Large intestine (tissue), 3 donors: ENCODE measurements at regions not wholly inside any gene's neighbourhood (a gene's known extent, or its start where the extent isn't known, plus 50 kb on each side); places are given as distances from the start of the nearest gene placed in this dataset.

Experiments
- DNase-seq, 2 donors: peaks; one replicate each; pipeline versions ENCODE4 v3.0.0 to v3.0.0-alpha.2; 2013
- H3K27ac ChIP-seq: one replicate; pipeline ENCODE4 v1.5.1; 2013; ENCODE audit warnings: low read length
- H3K27me3 ChIP-seq: 2 replicates; pipeline ENCODE4 v1.6.1; 2013; ENCODE audit warnings: low read length; ENCODE audit not compliant: control insufficient read depth, insufficient read depth
- H3K36me3 ChIP-seq: 2 replicates; pipeline ENCODE4 v1.6.1; 2013; ENCODE audit warnings: low read length; ENCODE audit not compliant: control insufficient read depth, insufficient read depth
- H3K4me1 ChIP-seq: one replicate; pipeline ENCODE4 v1.6.1; 2013; ENCODE audit warnings: low read length; ENCODE audit not compliant: control insufficient read depth, insufficient read depth
- H3K4me3 ChIP-seq: one replicate; pipeline ENCODE4 v1.5.1; 2013; ENCODE audit warnings: low read length
- H3K9me3 ChIP-seq: one replicate; pipeline ENCODE4 v1.6.1; 2013; ENCODE audit warnings: mild to moderate bottlenecking, low read depth, low read length, moderate library complexity; ENCODE audit not compliant: control insufficient read depth
- WGBS: methylation state at CpG from one replicate; pipeline ENCODE4 v1.1.5; 2013; ENCODE audit warnings: low lambda C conversion rate; ENCODE audit not compliant: insufficient coverage; 5-methylcytosine and 5-hydroxymethylcytosine counted together

DNA sequence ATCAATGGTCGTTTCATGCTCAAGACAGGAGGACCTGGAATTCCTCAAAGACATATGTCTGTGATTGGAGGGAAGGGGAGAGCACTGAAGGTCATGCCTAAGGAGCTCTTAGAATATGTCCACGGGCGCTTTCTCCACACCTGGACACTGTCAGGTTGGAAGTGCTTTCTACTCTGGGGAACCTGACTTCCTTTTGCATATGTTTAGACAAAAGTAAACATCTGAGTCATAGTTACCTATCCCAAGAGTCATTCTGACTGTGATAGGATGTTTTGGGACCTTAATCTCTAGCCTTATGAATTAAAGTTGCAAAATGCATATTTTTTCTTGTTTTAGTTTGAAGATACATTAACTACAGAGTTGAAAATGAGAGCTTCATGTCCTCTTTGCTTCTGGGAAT, 251.7 kb downstream of the KLF6 start:
- Histone ChIP-seq H3K9me3 (no peaks in the 10 kb centered on the region), H3K27me3 (peaks cover 4% of the 10 kb centered on the region), H3K4me1 (no peaks in the 10 kb centered on the region), H3K27ac (no peak overlapping the region), H3K4me3 (no peak overlapping the region), H3K36me3 (no peaks in the 10 kb centered on the region)
- WGBS: no CpG with 5 or more reads among the region's 3 CpGs
- DNase-seq: no peak

DNA sequence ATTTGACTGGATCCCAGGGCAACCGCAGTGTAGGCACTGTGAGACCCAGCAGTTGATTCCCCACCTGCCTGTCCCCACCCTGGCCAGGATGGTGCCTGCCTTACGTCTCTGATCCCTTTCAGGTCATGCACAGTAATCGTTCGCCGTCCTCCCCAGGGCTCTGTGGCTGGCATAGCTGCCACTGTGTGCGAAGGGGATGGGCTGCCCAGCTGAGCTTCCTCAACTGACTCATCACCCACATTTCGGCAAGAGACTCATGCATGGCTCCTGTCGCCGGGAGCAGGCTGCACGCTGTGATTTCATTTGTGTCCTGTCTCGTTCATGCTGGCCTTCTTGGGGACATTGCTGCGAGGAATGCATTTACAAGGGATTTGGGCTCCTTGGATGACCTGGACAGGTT, 252.4 kb downstream of the KLF6 start:
- no peak for DNase-seq
- no peaks in the 10 kb centered on the region for H3K36me3 ChIP-seq
- no peak overlapping the region for H3K27ac ChIP-seq
- H3K27me3 ChIP-seq: no peaks in the 10 kb centered on the region
- H3K4me1 ChIP-seq: no peaks in the 10 kb centered on the region
- no peaks in the 10 kb centered on the region for H3K9me3 ChIP-seq
- no CpG with 5 or more reads among the region's 12 CpGs for WGBS
- no peak overlapping the region for H3K4me3 ChIP-seq

DNA sequence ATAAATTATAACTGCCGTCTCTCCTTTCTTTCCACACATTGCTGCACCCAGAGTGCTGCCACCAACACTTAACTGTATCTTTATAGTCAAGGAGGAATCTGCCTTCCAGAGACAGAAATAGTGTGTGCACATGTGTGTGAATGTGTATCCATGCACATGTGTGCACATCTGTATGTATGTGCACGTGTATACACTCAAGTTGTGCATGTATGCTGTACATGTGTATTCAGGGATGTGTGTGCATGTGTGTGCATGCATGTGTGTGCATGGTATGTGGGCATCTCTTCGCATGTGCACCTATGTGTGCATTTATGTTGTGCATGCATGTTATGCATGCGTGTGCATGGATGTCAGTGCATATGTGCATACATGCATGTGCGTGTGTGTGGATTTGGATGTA, 253.3 kb downstream of the KLF6 start:
- Histone ChIP-seq H3K4me3 (no peak overlapping the region), H3K9me3 (no peaks in the 10 kb centered on the region), H3K27me3 (no peaks in the 10 kb centered on the region), H3K27ac (no peak overlapping the region), H3K4me1 (no peaks in the 10 kb centered on the region), H3K36me3 (no peaks in the 10 kb centered on the region)
- DNase-seq: no peak
- WGBS: no CpG with 5 or more reads among the region's 5 CpGs

DNA sequence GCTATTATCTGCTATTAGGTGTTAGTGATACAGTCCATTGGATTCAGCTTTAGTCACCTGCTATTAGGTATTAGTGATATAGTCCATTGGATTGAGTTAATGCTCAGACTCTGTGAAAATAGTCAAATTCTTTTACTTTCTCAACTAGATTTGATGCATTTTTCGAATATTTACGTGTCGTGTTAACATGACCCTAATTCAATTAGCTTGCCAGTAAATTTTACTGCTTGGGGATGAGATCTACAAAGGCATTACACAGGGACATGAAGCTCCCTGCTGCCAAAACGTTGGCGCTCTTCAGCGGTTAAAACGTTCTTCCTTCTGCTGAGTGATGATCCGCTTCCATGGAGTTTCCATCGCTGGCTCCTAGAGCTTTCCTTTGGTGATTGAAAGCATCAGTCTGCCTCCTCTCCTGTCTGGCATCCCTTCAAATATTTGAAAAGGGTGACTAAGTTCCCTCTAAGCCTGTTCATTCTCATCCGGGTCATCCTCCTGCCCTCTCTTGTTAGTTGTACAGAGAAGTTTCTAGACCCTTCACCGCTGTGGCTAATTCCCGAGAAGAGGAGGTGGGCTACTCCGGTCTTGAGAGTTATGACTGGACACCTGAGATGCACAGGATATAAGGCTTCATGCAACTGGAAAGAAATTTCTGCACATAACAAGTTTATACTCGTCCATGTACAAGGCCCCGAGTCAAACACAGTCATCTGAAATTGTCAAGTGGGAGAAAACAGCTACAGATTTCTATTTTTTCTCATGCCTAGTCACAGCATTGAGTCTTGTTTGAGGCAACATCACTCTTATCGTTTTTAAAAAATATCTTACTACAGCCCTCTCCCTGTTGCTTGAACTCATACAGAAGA, 254.0 kb downstream of the KLF6 start:
- no peaks in the 10 kb centered on the region for H3K9me3 ChIP-seq
- H3K4me1 ChIP-seq: no peaks in the 10 kb centered on the region
- no peaks in the 10 kb centered on the region for H3K36me3 ChIP-seq
- H3K27me3 ChIP-seq: no peaks in the 10 kb centered on the region
- no peak overlapping the region for H3K4me3 ChIP-seq
- no peak overlapping the region for H3K27ac ChIP-seq
- 96% methylated on average over 4 of the region's 16 CpGs for WGBS
- DNase-seq: no peak

DNA sequence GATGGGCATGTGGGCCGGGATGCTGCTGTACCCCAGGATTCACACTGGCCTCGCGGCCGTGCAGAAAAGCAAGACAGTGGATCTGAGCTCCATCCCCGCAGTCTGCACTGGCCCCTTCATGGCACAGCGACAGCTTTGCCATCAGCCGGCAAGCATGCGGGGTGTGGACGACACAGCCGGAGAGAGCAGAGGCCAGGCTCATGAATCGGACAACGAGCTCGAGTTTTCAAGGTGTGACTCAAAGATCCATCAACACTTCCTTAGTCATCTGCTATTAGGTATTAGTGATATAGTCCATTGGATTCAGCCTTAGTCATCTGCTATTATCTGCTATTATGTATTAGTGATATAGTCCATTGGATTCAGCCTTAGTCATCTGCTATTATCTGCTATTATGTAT, 254.7 kb downstream of the KLF6 start:
- Histone ChIP-seq H3K36me3 (no peaks in the 10 kb centered on the region), H3K4me3 (no peak overlapping the region), H3K9me3 (no peaks in the 10 kb centered on the region), H3K4me1 (no peaks in the 10 kb centered on the region), H3K27me3 (no peaks in the 10 kb centered on the region), H3K27ac (no peak overlapping the region)
- WGBS: no CpG with 5 or more reads among the region's 13 CpGs
- DNase-seq: no peak

DNA sequence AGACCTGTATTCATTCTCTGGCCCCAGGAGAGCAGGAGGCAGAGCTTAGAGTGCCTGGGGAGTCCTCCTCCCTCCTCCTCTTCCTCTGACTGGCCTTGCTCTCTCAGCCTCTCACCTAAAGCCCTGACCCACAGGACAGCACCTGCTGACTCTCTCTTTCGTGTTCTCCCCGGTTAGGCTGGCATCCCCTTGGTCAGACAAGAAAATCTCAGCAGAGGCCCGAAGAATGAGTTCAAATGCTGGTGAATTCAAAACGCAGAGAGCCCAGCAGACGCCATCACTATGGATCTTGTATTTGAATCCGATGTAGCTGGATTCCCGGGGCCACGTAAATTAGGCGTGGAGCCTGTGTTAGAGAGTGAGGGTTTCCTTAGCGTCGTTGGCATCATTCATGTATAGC, 255.3 kb downstream of the KLF6 start:
- Histone ChIP-seq H3K36me3 (no peaks in the 10 kb centered on the region), H3K4me1 (no peaks in the 10 kb centered on the region), H3K27ac (no peak overlapping the region), H3K4me3 (no peak overlapping the region), H3K9me3 (no peaks in the 10 kb centered on the region), H3K27me3 (no peaks in the 10 kb centered on the region)
- no peak for DNase-seq
- no CpG with 5 or more reads among the region's 11 CpGs for WGBS

DNA sequence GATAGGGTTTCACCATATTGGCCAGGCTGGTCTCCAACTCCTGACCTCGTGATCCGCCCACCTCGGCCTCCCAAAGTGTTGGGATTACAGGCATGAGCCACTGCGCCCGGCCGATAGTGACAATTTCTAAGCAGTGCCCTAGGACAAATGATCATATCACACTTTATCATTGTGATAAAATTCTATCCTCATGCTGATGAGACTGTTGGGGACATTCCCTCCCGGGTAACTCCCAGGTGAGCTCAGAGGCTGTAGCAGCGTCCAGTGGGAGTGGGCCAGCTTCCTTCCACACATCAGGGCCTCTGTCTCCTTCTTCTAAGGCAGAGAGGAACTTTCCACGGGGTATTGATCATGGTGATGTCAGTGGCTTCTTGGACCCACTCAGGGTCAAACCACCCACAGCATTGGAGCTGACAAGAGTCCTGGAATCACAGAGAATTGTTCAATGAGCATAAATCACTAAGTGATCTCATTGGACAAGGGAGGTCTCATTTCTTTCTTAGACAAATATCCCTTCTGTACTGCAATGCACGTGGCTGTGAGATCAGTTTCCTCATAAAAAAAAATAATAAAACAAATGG, 256.1 kb downstream of the KLF6 start:
- H3K27me3 ChIP-seq: no peaks in the 10 kb centered on the region
- H3K27ac ChIP-seq: no peak overlapping the region
- no peaks in the 10 kb centered on the region for H3K4me1 ChIP-seq
- no peak for DNase-seq
- H3K9me3 ChIP-seq: no peaks in the 10 kb centered on the region
- no peak overlapping the region for H3K4me3 ChIP-seq
- no peaks in the 10 kb centered on the region for H3K36me3 ChIP-seq
- 85% methylated on average over 5 of the region's 10 CpGs for WGBS

DNA sequence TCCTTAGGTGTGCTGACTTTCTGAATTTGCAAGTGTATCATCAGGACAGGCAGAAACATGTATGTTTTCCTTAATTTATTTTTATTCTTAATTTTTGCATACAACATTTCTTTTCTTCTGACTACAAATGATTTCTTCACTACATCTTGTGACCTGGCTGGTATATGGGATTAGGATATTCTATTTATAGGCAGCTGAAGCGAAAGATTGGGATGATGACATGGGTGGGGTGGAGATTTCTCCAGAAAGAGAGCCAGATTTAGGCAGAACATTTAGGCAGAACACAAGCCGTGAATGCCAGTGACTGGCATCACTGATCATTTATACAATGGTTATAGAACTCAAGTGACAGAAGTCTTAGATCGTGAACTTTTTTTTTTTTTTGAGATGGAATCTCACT, 256.7 kb downstream of the KLF6 start:
- Histone ChIP-seq H3K27ac (no peak overlapping the region), H3K9me3 (no peaks in the 10 kb centered on the region), H3K27me3 (no peaks in the 10 kb centered on the region), H3K36me3 (no peaks in the 10 kb centered on the region), H3K4me3 (no peak overlapping the region), H3K4me1 (no peaks in the 10 kb centered on the region)
- WGBS: 100% methylated on average over 1 of the region's 3 CpGs
- DNase-seq: no peak

DNA sequence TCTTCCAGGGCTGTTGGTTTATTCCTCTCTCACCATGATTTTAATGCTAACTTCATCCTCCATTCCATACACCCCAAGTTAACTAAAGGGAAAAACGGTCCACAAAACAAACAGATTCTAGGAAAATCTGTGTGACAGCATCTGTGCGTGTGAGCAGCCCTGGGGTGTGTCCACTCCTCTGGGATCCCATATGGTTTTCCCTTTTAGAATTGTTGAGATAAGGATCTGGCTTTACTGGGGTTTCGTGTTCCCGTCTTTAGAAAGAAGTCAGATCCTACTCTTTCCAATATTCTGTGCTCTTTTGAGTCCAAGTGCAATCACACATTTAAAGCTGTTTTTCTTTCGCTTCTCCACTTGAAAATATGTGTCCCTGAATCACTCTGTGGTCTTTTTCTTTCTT, 257.1 kb downstream of the KLF6 start:
- Histone ChIP-seq H3K36me3 (no peaks in the 10 kb centered on the region), H3K4me1 (no peaks in the 10 kb centered on the region), H3K27me3 (no peaks in the 10 kb centered on the region), H3K9me3 (no peaks in the 10 kb centered on the region), H3K27ac (no peak overlapping the region), H3K4me3 (no peak overlapping the region)
- 80% methylated on average over 3 of the region's 5 CpGs for WGBS
- DNase-seq: no peak

DNA sequence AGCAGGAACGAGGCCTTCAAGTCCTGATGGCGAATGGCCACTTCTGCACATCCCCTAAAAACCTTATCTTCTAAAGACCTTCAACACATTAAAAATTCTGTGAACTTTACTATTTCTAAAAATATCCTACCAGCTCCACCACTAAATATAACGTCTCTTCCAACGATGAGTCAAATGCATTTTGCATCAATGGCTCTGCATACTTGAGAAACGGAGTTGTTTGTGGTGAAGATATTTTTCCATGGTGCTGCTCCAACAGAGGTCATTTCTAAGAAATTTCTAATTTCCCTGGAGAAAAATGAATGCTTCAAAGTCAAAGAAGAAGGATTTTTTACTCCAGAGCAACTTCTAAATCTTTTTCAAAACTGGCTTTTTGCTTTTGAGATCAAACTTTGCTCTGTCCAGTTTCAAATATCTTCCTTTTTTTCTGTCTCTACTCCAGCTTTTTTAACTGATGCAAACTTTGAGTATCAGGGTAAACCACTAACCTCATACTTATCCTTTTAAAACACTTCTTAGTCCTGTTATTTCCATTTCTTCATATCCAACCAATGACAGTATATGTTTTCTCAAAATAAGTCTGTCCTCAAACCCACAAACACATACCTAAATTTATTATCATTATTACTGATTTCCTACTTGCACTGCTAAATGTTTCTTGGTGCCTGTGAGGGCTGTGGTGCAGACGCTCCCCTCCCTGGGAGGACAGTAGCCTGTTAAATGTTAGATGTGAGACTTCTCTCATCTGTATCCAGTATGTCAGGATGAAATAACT, 258.1 kb downstream of the KLF6 start:
- peak in 1 of 2 donors; percentile 14 for DNase-seq
- Histone ChIP-seq H3K27ac (no peak overlapping the region), H3K36me3 (no peaks in the 10 kb centered on the region), H3K9me3 (no peaks in the 10 kb centered on the region), H3K4me3 (no peak overlapping the region), H3K4me1 (no peaks in the 10 kb centered on the region), H3K27me3 (no peaks in the 10 kb centered on the region)
- 83% methylated on average over 1 of the region's 6 CpGs for WGBS
